Coronary artery (tissue), 2 donors: ENCODE measurements at regions not wholly inside any gene's neighbourhood (a gene's known extent, or its start where the extent isn't known, plus 50 kb on each side); places are given as distances from the start of the nearest gene placed in this dataset.

Experiments
- DNase-seq: peaks from one replicate; pipeline ENCODE4 v3.0.0-alpha.2; 2017; ENCODE audit warnings: low spot score
- H3K27ac ChIP-seq, 2 donors: fragments of 200-600 bp; sonication (generic); one replicate each; pipeline ENCODE4 v1.5.1; 2016 to 2019
- H3K4me3 ChIP-seq: fragments of 200-600 bp; sonication (generic); 2 replicates; pipeline ENCODE4 v1.5.1; 2016; ENCODE audit warnings: mild to moderate bottlenecking, moderate library complexity
- CTCF ChIP-seq: fragments of 200-600 bp; sonication (generic); IDR thresholded peaks from one replicate; pipeline ENCODE4 v1.5.1; 2019; ENCODE audit warnings: antibody characterized with exemption

GRCh38 chr4:91909963-91910362 is 393.8 kb upstream of the GRID2 start:
- no peak for DNase-seq
- no peak overlapping the region for H3K4me3 ChIP-seq
- H3K27ac ChIP-seq = no peak overlapping the region
- TF ChIP-seq CTCF = no peak

- Histone ChIP-seq H3K4me3 (no peak overlapping the region), H3K27ac (no peak overlapping the region)
- DNase-seq = no peak
- TF ChIP-seq CTCF = no peak
Observed at GRCh38 chr4:91914176-91914804, 389.5 kb upstream of the GRID2 start.

GRCh38 chr4:91916219-91916618 is 387.5 kb upstream of the GRID2 start:
- Histone ChIP-seq H3K27ac (no peak overlapping the region), H3K4me3 (no peak overlapping the region)
- TF ChIP-seq CTCF = no peak
- no peak for DNase-seq

- no peak for TF ChIP-seq CTCF
- DNase-seq = no peak
Observed at GRCh38 chr4:91924625-91925024, 379.1 kb upstream of the GRID2 start.

GRCh38 chr4:91935217-91935616 is 368.5 kb upstream of the GRID2 start:
- DNase-seq = no peak
- TF ChIP-seq CTCF = no peak

More at GRCh38 chr4:91924625-91925024, 379.1 kb upstream of the GRID2 start:
- no peak overlapping the region for H3K4me3 ChIP-seq
- H3K27ac ChIP-seq = no peak overlapping the region

GRCh38 chr4:91936311-91936710 is 367.5 kb upstream of the GRID2 start:
- no peak for TF ChIP-seq CTCF
- Histone ChIP-seq H3K4me3 (no peak overlapping the region), H3K27ac (no peak overlapping the region)
- DNase-seq = no peak

More at GRCh38 chr4:91935217-91935616, 368.5 kb upstream of the GRID2 start:
- Histone ChIP-seq H3K4me3 (no peak overlapping the region), H3K27ac (no peak overlapping the region)

- DNase-seq = no peak
- Histone ChIP-seq H3K27ac (no peak overlapping the region), H3K4me3 (no peak overlapping the region)
- no peak for TF ChIP-seq CTCF
Observed at GRCh38 chr4:91957963-91958362, 345.8 kb upstream of the GRID2 start.
